ENCODE measurements at regions not wholly inside any gene's neighbourhood (a gene's known extent, or its start where the extent isn't known, plus 50 kb on each side); places are given as distances from the start of the nearest gene placed in this dataset.
"Not testable (repeated sequence)": the region's sequence is repeated elsewhere in the genome, so short reads cannot be mapped to it uniquely, and the experiment has no call there.

DNA sequence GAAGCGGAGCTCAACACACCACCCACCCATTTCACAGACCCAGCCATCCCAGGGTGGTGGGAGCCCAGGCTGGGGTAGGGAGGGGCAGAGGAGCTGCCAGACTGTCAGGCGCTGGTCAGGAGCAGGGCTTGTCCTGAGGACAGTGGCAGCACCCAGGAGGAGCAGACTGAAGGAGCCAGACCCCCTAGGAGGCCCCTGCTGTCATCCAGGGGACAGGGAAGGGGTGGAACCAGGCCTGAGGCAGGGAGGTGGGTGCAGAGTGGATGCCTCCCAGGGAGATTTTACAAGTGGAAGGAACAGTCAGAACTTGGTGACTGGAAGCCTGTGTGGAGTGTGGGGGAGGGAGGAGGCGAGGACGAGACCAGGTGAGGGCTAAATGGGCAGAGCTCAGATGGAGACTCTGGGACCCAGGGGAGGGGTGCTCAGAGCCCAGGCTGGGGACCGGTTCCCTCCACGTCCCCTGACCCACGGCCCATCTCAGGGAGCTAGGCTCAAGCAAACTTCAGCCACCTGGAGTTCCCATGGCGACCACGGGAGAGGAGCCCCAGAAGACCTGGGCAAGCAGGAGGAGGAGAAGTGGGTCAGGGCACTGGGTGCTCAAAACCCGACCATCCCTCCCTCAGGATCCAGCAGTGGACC lies 215.4 kb downstream of the TBC1D2B start:
- DNase-seq (ENCODE audit: low spot score) = not testable (repeated sequence)

DNA sequence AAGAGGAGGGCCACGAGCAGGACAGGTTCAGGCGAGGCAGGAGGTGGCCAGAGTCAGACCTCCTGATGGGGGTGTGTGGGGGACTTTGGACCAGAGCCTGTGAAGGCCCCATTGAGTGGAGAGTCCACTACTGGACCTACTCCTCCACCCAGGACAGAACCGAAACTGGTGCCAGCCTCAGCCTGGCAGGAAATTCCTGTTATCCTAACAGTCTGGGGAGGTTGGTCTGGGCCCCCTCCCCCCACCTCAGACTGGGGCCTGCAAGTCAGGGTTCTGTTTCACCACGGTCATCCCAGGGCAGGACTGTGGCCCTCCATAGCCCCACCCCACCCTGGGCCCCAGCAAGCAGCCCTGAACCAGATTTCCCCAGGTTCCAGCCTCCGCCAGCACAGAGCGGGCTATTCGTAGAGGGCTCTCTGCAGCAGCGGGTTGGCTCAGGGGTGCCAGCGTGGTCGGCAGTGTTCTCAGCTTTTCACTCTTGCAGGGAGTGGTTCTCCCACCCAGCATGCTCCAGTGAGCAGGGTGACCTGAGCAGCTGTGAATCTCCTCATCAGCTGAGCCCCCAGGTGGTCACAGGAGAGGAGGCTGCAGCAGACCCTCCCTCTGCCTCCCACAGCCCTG lies 217.3 kb downstream of the TBC1D2B start:
- DNase-seq (ENCODE audit: low spot score) = no peak

DNA sequence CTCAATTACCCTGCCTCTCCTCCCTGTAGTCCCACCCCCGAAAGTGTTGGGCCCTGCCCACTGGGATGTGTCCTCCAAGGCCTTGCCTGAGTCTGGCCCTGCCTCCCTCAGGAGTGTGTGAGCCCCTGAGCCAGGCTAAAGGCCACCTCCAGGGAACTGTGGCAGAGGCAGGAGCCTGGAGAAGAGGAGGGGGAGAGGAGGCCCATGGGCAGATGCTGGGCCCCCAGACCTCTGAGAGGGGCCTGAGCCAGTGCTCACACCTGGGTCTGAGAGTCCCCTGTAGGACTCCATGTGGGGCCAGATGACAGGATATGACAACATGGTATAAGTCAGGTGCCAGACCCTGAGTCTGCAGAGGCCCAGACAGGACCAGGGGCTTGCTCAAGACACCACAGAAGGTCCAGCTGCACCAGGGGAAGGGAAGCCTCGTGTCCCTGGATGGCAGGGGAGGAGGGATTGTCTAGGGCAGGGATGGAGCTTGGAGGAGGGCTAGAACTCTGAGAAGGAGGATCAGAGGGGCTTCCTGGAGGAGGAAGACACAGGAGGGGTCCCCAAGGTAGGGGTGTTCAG lies 217.9 kb downstream of the TBC1D2B start:
- DNase-seq (ENCODE audit: low spot score) = no peak

DNA sequence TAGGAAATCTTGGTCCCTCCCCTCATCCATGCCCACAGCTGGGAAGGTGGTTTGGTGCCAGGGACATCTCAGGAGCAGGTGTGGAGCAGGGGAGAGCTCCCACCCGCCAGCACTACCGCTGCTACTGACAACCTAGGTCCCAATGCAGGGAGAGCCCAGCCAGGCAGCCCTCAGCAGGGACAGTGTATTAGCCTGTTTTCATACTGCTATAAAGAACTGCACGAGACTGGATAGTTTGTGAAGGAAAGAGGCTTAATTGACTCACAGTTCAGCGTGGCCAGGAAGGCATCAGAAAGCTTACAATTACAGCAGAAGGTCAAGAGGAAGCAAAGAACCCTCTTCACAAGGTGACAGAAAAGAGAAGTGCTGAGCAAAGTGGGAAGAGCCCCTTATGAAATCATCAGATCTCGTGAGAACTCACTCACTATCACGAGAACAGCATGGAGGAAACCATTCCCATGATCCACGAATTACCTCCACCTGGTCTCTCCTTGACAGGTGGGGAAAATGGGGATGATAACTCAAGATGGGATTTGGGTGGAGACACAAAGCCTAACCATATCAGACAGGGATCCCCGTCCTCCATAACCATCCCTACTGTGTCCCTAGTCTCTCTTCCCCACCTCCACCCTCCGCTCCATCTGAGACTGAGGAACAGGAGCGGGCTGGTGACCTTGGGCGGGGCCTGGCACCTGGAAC lies 218.6 kb downstream of the TBC1D2B start:
- DNase-seq (ENCODE audit: low spot score) = no peak

DNA sequence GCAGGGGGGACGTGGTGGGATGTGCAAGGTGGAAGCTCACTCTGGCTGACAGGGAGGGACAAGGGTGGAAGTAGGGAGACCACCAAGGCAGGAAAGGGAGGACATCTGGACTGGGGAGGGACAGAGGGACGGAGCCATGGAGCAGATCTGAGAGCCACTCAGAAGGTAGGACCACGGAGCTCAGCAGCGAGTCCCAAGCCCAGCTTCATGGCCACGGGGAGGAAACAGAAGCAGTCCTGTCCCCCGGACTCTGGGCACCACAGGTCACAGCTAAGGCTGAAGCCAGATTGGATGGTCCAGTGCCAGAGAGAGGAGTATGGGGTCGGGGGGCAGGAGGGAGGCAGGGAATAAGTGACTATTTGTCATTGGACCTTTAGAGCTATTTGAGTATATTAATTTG lies 220.1 kb downstream of the TBC1D2B start:
- DNase-seq (ENCODE audit: low spot score) = no peak

DNA sequence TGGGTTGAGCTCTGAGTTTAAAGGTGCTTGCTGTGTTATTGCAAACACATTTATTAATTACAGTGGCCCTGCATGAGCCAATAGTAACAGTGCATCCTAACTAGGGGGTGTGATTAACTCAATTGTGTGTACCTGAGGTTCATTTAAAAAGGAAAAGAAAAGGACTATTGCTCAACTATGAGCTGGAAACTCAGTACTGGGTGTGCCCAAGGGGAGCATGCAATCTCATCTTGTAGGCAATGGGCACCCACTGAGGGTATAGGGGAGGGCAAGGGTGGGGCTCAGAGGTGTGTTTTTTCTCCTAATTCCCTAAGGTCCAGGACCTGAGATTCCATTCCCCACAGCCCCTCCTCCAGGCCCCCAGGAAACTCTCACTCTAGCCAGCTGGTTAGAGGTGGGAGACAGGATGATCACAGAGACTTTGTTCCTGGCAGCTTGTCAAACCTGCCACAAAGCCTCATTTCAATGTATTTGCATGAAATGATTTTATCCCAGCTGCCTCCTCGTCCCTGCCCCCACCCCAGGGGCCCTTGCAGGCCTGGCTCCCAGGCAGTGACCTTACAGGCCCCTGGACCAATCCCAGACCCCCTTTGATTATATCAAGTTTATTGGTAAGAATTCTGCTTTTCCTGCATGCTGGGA lies 220.7 kb downstream of the TBC1D2B start:
- DNase-seq (ENCODE audit: low spot score) = no peak

DNA sequence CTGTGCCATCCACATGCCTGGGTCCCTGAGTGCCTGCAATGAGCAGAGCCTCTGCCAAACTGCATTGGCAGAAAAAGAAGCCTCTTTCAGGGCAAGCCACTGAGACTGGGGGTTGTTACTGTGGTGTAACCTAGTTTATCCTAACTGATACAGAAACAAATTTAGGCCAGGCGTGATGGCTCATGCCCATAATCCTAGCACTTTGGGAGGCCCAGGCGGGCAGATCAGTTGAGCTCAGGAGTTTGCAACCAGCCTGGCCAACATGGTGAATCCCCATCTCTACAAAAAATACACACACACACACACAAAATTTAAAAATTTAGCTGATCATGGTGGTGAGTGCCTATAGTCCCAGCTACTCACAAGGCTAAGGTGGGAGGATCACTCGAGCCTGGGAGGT lies 221.6 kb downstream of the TBC1D2B start:
- DNase-seq (ENCODE audit: low spot score) = no peak

DNA sequence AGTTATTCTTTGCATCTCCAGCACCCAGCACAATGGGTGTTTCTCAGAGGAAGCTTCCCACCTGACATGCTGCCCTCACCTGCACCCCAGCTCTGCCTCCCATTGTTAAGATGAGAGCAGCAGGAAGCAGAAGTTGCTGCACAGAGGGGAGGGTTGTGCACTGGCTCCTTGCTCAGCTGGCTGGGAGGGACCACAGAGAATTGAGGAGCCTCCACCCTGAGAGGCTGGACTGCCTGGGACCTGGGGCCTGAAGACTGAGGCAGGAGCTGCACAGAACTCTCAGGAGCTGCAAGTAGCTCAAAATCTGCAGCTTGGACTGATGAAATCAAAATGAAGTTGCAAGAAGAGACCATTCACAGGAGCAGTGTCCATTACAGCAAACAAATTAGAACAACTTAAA lies 222.3 kb upstream of the LINGO1 start:
- DNase-seq (ENCODE audit: low spot score) = no peak

DNA sequence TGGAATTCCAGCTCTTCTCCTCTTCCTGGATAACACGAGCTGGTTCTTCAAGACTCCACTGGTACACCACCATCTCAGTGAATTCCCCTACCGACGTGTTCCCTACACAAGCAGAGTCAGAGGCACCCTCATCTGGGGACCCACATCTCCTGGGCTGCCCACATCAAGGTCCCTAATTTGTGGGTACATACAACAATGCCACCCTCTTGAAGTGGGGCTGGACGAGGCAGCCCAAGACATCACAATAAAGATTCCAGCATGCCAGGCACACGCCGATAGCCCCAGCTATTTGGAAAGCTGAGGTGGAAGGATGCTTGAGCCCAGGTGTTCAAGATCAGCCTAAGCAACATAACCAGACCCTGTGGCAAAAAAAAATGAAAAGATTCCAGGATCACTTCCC lies 221.2 kb upstream of the LINGO1 start:
- DNase-seq (ENCODE audit: low spot score) = no peak

DNA sequence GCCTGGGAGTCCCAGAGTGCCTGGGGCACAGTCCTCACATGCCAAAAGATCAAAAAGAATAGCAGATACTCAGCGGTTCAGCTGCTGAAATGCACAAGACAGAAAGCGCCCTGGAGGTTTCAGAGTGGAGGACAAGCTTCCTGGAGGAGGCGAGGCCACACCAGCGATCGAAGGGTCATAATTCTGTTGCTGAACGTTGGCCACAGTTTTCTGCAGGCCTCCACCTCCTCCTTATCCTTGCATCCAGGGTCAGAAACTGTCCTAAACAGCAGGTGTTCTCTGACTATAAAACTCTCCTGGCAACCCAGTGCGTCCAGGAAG lies 220.3 kb upstream of the LINGO1 start:
- DNase-seq (ENCODE audit: low spot score) = no peak

DNA sequence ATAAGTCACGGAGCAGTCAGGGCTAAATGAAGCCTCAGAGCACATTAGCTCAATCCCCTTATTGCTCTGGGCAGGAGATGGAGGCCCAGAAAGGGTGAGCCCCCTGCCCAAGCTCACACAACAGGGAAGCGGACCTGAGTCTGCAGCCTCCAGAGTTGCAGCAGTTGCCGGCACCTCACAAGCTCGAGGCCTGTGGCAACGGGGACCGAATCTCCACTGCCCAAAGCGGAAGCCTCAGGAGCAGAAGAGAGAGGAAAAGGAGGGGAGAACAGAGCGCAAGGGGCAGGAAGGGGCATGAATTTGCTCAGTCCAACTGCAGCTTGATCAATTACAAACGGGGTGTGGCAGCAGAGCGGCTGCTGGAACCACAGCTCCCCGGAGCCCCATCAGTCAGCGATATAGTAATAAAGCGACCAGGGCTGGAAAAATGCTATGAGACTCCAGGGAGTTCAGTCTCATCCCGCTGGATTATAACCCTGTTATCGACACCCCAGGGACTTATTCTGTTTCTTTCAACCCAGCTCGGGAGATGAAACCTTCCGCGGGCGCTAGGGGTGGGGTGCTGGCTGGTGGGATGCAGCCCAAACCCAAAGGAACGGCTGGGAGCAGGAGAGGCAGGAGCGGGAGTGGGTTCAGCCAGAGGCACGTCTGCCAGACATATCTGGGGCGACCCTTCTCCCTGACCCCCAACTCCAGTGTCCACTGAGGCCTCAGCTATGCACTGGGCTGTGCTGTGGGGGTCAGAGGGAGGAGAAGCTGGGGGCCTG lies 219.7 kb upstream of the LINGO1 start:
- DNase-seq (ENCODE audit: low spot score) = no peak

DNA sequence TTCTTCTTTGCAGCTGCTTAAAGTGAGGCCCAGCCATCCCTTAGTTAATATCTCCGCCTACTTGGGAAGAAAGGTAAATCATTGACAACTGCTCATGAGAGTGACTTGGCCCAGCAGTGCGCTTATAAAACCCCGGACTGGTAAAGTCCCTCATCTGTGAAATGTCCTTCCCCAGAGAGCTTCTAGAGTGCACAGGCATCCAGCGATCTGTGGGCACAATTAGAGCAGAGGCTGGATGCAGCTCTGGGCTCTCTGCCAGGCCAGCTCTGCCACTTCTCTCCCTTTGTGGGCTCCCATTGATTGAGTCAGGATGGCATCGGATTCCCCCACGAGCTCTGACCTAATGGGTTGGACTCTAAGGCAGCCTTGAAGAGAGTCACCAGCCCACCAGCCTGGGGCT lies 219.0 kb upstream of the LINGO1 start:
- no peak for DNase-seq (ENCODE audit: low spot score)

DNA sequence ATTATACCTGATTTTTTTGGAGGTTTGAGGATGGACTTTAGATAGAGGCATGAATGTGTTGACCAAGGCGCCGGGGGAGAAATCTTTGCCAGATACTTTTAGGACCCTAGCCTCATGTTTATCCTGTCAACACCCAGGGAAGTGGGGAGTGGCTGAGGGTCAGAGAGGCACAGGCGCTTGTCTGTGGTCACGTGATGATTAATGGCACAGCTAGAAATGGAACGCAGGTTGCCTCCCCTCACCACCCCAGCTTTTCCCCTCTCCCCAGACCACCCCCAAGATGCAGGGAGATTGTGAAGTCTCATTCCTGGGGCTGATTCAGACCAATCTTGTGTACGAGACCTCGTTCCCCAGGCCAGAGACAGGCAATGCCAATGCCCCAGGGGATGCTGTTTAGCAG lies 218.4 kb upstream of the LINGO1 start:
- DNase-seq (ENCODE audit: low spot score) = no peak

DNA sequence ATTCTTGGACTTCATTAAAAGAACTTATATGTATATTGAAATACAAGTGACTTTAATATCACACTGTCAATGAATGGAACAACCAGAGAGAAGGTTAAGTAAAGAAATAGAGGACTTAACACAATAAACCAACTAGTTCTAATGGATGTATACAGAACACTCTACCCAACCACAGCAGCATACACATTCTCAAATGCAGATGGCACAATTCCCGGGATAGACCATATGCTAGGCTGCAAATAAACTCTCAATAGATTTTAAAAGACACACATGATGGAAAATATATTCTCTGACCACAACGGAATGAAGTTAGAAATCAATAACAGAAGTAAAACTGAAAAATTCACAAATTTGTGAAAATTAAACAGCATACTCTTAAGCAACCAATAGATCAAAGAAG lies 214.3 kb upstream of the LINGO1 start:
- DNase-seq (ENCODE audit: low spot score) = no peak

DNA sequence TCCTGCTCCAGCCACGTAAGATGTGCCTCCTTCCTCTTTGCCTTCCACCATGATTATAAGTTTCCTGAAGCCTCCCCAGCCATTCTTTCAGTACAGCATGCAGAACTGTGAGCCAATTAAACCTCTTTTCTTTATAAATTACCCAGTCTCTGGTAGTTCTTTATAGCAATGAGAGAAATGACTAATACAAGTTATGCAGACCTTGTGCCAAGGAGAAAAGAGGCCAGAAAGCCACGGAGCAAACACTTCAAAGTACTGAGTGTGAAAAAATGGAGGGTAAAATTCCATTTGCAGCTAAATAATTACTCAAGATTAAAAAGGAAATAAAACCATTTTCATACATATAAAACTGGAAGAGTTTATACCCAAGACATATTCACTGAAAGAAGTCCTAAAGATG lies 213.6 kb upstream of the LINGO1 start:
- no peak for DNase-seq (ENCODE audit: low spot score)

DNA sequence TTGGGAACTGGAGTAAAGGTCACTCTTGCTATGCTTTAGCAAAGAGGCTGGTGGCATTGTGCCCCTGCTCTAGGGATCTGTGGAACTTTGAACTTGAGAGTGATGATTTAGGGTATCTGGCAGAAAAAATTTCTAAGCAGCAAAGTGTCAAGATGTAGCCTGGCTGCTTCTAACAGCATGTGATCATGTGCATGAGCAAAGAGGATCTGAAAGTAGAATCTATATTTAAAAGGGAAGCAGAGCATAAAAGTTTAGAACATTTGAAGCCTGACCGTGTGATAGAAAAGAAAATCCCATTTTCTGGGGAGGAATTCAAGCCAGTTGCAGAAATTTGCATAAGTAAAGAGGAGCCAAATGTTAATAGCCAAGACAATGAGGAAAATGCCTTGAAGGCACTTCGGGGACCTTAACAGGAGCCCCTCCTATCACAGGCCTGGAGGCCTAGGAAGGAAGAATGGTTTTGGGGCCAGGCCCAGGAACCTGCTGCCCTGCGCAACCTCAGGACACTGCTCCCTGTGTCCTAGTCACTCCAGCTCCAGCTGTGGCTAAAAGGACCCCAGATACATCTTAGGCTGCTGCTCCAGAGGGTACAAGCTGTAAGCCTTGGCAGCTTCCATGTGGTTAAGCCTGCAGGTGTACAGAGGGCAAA lies 212.2 kb upstream of the LINGO1 start:
- DNase-seq (ENCODE audit: low spot score) = no peak

DNA sequence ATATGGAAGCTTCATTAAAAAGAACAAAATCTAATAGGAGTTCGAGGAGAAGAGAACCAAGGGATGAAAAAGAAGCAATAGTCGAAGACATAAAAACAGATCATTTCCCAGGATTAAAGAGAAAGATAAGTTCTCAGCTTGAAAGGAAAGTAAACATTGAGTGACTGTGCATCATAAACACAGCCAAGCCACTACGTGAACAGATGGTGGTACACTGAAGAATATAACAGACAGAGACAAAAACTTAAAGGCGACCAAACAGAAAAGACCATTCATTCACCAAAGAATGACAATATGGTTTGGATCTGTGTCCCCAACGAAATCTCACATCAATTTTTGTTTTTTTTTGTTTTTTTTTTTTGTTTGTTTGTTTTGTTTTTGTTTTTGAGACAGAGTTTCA lies 210.8 kb upstream of the LINGO1 start:
- DNase-seq (ENCODE audit: low spot score) = no peak

DNA sequence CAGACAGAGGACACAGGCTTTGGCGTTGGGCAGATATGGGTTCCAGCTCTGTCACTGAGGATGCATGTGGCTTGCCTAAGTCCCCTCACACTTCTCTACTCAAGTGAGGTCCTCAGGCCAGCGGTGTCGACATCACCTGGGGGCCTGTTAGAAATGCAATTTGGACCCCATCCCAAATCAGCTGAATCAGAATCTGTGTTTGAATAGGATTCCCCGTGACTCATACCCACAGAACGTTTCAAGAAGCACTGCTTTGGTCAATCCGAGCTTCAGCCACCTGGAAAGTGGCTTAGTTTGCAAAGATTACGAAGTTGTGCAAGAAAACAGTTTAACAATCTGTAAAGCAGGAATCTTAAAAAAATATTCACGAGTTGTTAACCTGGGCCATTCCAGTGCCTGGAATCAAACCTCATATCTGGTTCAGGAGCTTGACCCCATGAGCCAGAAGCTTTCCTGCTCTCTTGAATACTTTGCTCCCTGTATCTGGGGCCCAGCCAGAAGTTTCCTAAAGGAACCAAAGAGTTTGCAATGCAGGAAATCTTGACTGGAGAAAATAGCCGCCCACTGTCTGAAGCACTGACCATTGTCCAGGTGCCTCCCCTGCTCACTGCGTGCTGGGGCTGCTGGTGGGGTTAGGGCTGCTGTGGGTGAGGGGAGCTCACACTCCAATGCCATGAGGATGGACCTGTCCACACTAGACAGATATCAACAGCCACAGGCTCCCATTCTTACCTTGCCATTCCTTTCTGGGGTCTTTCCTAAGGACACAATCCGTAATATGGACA lies 208.5 kb upstream of the LINGO1 start:
- no peak for DNase-seq (ENCODE audit: low spot score)

DNA sequence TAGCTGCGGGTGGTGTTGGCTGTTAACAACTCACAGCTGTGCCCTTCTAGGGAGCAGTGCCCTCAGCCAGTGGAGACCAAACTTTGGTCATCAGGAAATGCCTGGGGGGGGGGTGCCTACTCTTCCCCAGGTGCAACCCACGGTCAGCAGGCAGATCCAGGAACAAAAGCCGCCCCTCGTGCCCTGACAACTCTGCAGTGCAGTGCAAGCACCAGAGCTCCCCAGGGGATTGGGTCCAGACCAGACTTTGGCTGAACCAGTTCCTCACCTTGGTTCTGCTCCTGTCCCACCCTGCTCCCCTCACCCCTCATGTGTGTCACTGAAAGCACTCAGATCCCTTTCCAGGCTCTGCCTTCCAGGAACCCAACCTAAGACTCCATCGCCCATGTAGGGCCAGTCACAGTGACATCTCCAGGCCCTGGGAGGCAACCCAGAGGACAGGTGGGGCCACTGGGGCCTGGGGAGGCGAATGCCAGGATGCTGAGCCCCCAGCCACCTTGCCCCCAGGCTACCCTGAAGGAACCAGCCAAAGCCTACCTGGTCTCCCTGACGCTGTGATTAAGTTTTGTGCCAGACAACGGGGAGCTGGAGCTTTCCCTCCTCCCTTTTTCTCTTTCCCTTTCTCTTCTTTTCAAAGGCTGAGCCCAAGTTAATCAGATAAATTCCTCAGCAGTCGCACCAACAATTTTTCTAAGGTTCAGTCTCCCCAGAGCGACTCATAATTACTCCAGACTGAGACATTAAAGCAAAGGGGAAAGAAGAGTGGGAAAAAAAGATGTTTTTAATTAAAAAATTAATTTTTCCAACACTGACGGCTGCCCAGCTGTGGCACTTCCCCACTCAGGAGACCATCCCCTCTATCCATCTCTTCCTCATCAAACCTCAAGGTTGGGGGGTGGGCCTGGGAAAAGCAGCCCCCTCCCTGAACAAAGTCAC lies 207.5 kb upstream of the LINGO1 start:
- DNase-seq (ENCODE audit: low spot score) = no peak

DNA sequence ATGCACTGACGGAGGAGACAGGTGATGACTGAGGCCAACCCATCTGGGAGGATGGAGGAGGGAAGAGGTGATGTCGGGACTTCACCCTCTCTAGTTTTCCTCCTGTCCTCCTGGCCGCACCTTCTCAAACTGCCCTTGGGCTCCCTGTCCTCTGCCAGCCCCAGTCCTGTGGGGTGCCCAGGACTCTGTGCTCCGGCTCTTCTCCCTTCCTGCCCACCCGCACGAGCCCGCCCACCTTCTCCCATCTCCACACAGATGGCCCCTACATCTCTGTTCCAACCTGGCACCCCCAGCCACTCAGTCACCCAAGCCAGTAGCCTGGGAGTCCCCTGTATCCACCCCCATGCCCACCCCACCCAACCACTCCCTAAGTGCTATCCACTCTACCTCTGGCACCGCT lies 206.7 kb upstream of the LINGO1 start:
- no peak for DNase-seq (ENCODE audit: low spot score)
